CD4-positive, alpha-beta T cell (primary cell): ENCODE measurements at regions not wholly inside any gene's neighbourhood (a gene's known extent, or its start where the extent isn't known, plus 50 kb on each side); places are given as distances from the start of the nearest gene placed in this dataset.
"Not testable (repeated sequence)": the region's sequence is repeated elsewhere in the genome, so short reads cannot be mapped to it uniquely, and the experiment has no call there.

Experiments used
- ATAC-seq: fragments of 200-7000 bp; cut with Tn5 transposase; one replicate; pipeline ENCODE4 v1.10.0; 2022; ENCODE audit warnings: mild to moderate bottlenecking; ENCODE audit not compliant: poor library complexity
- CTCF ChIA-PET: fragments of 350-600 bp; sonication (Branson Sonifier 250); formaldehyde crosslinking; loops from one replicate; lab custom pipeline; 2021; ENCODE audit warnings: antibody characterized with exemption, inconsistent platforms; lab: Charles Lee
- POLR2A ChIA-PET: fragments of 350-600 bp; sonication (Branson Sonifier 250); formaldehyde crosslinking; loops from one replicate; lab custom pipeline; 2021; ENCODE audit warnings: antibody characterized with exemption, inconsistent platforms; lab: Charles Lee
- DNase-seq, 14 experiments: peaks; one replicate each; pipeline ENCODE4 v3.0.0-alpha.2; 2013 to 2020; ENCODE audit warnings: mixed read lengths in 2 of 14
- H3K27ac ChIP-seq, 2 donors: one replicate each; pipeline versions ENCODE4 v1.5.1 to v1.7.0; 2013; ENCODE audit warnings: low read length in 2 of 2, low read depth in 1 of 2, mild to moderate bottlenecking in 1 of 2
- H3K27me3 ChIP-seq, 2 experiments: 1 replicate in 1 of 2; 2 replicates in 1 of 2; pipeline versions ENCODE4 v1.6.1 to v1.7.0; 2013; ENCODE audit warnings: low read length in 2 of 2, control low read depth in 1 of 2, mild to moderate bottlenecking in 1 of 2, moderate library complexity in 1 of 2; ENCODE audit not compliant: insufficient read depth in 2 of 2, control insufficient read depth in 1 of 2
- H3K36me3 ChIP-seq: one replicate; pipeline ENCODE4 v1.6.1; 2013; ENCODE audit warnings: low read length, control low read depth; ENCODE audit not compliant: insufficient read depth
- H3K4me1 ChIP-seq: one replicate; pipeline ENCODE4 v1.6.1; 2013; ENCODE audit warnings: low read length, control low read depth; ENCODE audit not compliant: insufficient read depth
- H3K4me3 ChIP-seq: one replicate; pipeline ENCODE4 v1.5.1; 2013; ENCODE audit warnings: mild to moderate bottlenecking, low read length, moderate library complexity
- H3K9me3 ChIP-seq, 2 experiments: 1 replicate in 1 of 2; 2 replicates in 1 of 2; pipeline versions ENCODE4 v1.6.1 to v1.7.0; 2013; ENCODE audit warnings: low read length in 2 of 2, mild to moderate bottlenecking in 2 of 2, control low read depth in 1 of 2, moderate library complexity in 1 of 2; ENCODE audit not compliant: control insufficient read depth in 1 of 2, insufficient read depth in 1 of 2
- H3K27ac Mint-ChIP-seq: one replicate; pipeline ENCODE4 v1.8.0; 2020; ENCODE audit warnings: mixed read lengths
- H3K27me3 Mint-ChIP-seq: one replicate; pipeline ENCODE4 v1.8.0; 2021; ENCODE audit warnings: mixed read lengths
- H3K36me3 Mint-ChIP-seq: one replicate; pipeline ENCODE4 v1.8.0; 2021; ENCODE audit warnings: low read depth, mixed read lengths
- H3K4me1 Mint-ChIP-seq: one replicate; pipeline ENCODE4 v1.8.0; 2021; ENCODE audit warnings: low read depth, mixed read lengths
- H3K4me3 Mint-ChIP-seq: one replicate; pipeline ENCODE4 v1.8.0; 2020; ENCODE audit warnings: mild to moderate bottlenecking, mixed read lengths
- H3K9me3 Mint-ChIP-seq: one replicate; pipeline ENCODE4 v1.8.0; 2020; ENCODE audit warnings: mixed read lengths
- intact Hi-C, 2 experiments: fragments of 100-400 bp; cut with DNase I in 1 of 2; cut with micrococcal nuclease in 1 of 2; formaldehyde crosslinking; loops; one replicate each; pipeline versions ENCODE4 v1.15.1 to v1.9.0; 2023 to 2025; cut with DNase I, micrococcal nuclease
- TF ChIP-seq, protein P1 (sequence below): fragments of 200-600 bp; IDR thresholded peaks from one replicate; pipeline ENCODE4 v1.8.0; 2022; ENCODE audit warnings: antibody characterized with exemption, mild to moderate bottlenecking

DNA sequence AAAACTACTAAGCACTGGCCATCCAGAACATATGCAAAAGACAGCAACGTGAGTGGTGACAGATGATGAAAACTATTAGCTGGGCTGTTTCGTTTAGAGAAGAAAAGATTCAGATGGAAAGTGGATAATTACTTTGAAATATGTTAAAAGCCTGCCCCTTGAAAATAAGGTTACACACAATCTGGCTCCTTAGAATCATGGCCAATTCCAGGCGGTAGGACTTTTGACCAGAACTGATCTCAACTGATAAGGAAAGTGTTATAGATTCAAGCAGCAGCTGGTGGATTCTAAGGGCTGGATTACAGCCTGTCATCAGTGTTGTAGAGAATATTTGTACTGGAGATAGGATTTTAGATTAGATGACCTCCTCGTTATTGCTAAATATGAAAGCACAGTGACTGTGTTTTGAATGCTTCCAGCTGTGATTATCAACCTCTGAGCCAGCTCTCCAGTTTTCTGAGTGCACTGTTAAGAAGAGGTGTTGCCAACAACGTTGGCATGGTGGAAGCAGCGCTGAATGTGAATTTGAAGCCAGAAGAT lies 75.1 kb downstream of the KBTBD2 start:
- H3K36me3 ChIP-seq, H3K4me3 Mint-ChIP-seq, H3K4me1 Mint-ChIP-seq, CTCF ChIA-PET, ATAC-seq, H3K27ac ChIP-seq, H3K4me3 ChIP-seq, H3K36me3 Mint-ChIP-seq, H3K27ac Mint-ChIP-seq, H3K4me1 ChIP-seq, intact Hi-C loops, DNase-seq, H3K27me3 ChIP-seq, H3K9me3 Mint-ChIP-seq, H3K9me3 ChIP-seq, H3K27me3 Mint-ChIP-seq: not testable (repeated sequence)
- POLR2A ChIA-PET: interaction anchor here (0.7 kb wide), 1 partner anchor 8 kb away, joined by 3 read pairs; no protein-coding TSS in a partner anchor

DNA sequence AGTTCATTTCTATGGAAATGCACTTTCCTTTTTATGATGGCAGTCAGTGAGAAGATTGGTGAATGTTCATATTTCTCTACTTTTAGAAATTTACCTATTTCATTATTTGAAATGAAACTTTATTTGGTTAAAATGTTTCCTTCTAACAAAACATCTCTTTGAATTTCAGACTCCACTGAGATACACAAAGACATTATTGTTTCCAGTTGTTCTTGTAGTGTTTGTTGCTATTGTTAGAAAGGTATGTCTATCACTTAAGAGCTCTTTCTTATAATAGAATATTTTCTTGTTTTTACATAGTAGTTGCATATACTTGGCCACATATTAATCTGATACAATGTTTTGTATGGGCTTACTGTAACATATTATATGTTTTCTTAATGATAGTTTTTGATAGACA lies 76.8 kb downstream of the KBTBD2 start:
- POLR2A ChIA-PET, H3K36me3 Mint-ChIP-seq: not testable (repeated sequence)

GRCh38 chr7:32809871-32810270 lies 81.7 kb downstream of the KBTBD2 start:
- no peak for ATAC-seq
- Mint-ChIP-seq H3K4me3 (no peak overlapping the region), H3K27ac (no peak overlapping the region), H3K36me3 (no peaks in the 10 kb centered on the region), H3K27me3 (no peaks in the 10 kb centered on the region), H3K4me1 (no peaks in the 10 kb centered on the region), H3K9me3 (no peaks in the 10 kb centered on the region)
- intact Hi-C loops: no loop called here
- Histone ChIP-seq H3K9me3 (no peaks in the 10 kb centered on the region), H3K27me3 (no peaks in the 10 kb centered on the region), H3K4me1 (no peaks in the 10 kb centered on the region), H3K27ac (no peak overlapping the region), H3K36me3 (no peaks in the 10 kb centered on the region), H3K4me3 (no peak overlapping the region)
- ChIA-PET POLR2A (no interaction called here), CTCF (no interaction called here)
- TF ChIP-seq, protein P1, sequence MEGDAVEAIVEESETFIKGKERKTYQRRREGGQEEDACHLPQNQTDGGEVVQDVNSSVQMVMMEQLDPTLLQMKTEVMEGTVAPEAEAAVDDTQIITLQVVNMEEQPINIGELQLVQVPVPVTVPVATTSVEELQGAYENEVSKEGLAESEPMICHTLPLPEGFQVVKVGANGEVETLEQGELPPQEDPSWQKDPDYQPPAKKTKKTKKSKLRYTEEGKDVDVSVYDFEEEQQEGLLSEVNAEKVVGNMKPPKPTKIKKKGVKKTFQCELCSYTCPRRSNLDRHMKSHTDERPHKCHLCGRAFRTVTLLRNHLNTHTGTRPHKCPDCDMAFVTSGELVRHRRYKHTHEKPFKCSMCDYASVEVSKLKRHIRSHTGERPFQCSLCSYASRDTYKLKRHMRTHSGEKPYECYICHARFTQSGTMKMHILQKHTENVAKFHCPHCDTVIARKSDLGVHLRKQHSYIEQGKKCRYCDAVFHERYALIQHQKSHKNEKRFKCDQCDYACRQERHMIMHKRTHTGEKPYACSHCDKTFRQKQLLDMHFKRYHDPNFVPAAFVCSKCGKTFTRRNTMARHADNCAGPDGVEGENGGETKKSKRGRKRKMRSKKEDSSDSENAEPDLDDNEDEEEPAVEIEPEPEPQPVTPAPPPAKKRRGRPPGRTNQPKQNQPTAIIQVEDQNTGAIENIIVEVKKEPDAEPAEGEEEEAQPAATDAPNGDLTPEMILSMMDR: no peak
- DNase-seq: no peak

More for the DNA sequence above, 76.8 kb downstream of the KBTBD2 start:
- ATAC-seq, CTCF ChIA-PET, H3K9me3 ChIP-seq, H3K27me3 ChIP-seq, H3K36me3 ChIP-seq, H3K27ac Mint-ChIP-seq, H3K27me3 Mint-ChIP-seq, H3K4me1 ChIP-seq, intact Hi-C loops, H3K4me1 Mint-ChIP-seq, H3K27ac ChIP-seq, H3K4me3 ChIP-seq, H3K4me3 Mint-ChIP-seq, H3K9me3 Mint-ChIP-seq, DNase-seq: not testable (repeated sequence)

GRCh38 chr7:32809347-32809746 lies 82.2 kb downstream of the KBTBD2 start:
- ATAC-seq: no peak
- no peaks in the 10 kb centered on the region for H3K9me3 Mint-ChIP-seq
- no peak for DNase-seq
- H3K4me1 Mint-ChIP-seq: no peaks in the 10 kb centered on the region
- H3K27ac Mint-ChIP-seq: no peak overlapping the region
- H3K36me3 ChIP-seq: no peaks in the 10 kb centered on the region
- ChIA-PET CTCF (no interaction called here), POLR2A (no interaction called here)
- no peaks in the 10 kb centered on the region for H3K27me3 Mint-ChIP-seq
- H3K4me3 ChIP-seq: no peak overlapping the region
- no peak overlapping the region for H3K4me3 Mint-ChIP-seq
- H3K9me3 ChIP-seq: no peaks in the 10 kb centered on the region
- H3K27ac ChIP-seq: no peak overlapping the region
- H3K36me3 Mint-ChIP-seq: no peaks in the 10 kb centered on the region
- H3K4me1 ChIP-seq: no peaks in the 10 kb centered on the region
- no peaks in the 10 kb centered on the region for H3K27me3 ChIP-seq
- TF ChIP-seq, protein P1: no peak
- intact Hi-C loops: no loop called here
